ENCODE measurements at regions not wholly inside any gene's neighbourhood (a gene's known extent, or its start where the extent isn't known, plus 50 kb on each side); places are given as distances from the start of the nearest gene placed in this dataset.

GRCh38 chr4:24443200-24443599 lies 141.2 kb downstream of the DHX15 start:
- Histone ChIP-seq H3K4me1 (replicated peaks in 1 of 2) (no peaks in the 10 kb centered on the region), H3K27ac (no peak overlapping the region), H3K4me3 (no peak overlapping the region)
- no peak for ATAC-seq (replicated peaks in 6 of 8)
- in situ Hi-C loops (cut with MboI; ENCODE audit: low pct_unique_long_range_greater_than_20kb in 2 of 9, low sequenced_read_pairs in 9 of 9, unreplicated experiment in 9 of 9): loop anchor here in 1 of 9 experiments (25.0 kb wide), 1 partner anchor 756 kb away; no protein-coding TSS in a partner anchor
- 39 to 100% (median 90%) methylated on average over 1 to 4 of the region's 4 CpGs; no CpG with 5 or more reads in 1 of the 10 experiments for WGBS, 10 experiments

- 43 to 100% (median 85%) methylated on average over 1 to 2 of the region's 2 CpGs; no CpG with 5 or more reads in 2 of the 10 experiments for WGBS, 10 experiments
- Histone ChIP-seq H3K4me1 (replicated peaks in 1 of 2) (no peaks in the 10 kb centered on the region), H3K4me3 (no peak overlapping the region), H3K27ac (no peak overlapping the region)
- no peak for ATAC-seq (replicated peaks in 6 of 8)
- in situ Hi-C loops (cut with MboI; ENCODE audit: low pct_unique_long_range_greater_than_20kb in 2 of 9, low sequenced_read_pairs in 9 of 9, unreplicated experiment in 9 of 9): loop anchor here in 1 of 9 experiments (25.0 kb wide), 1 partner anchor 753 kb away; no protein-coding TSS in a partner anchor
These were observed 143.6 kb downstream of the DHX15 start for GRCh38 chr4:24440765-24441164.

DNA sequence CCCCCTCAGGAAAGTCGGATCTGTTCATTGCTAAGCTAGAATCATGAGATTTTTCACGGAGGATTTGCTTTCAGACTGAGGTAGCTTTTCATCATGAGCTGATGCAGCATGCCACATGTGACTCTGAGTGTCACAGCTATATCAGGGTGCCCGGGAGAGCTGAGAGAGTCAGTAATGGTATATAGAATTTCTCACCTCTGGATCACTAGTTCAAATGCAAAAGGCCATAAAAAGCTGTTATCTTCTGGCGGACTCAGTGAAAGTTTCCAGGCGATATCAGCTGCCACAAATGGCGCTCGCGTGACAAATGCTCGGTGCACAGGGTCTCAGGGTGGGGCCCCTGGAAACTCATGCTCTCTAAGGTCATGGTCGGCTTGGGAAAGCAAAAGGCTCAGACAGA lies 150.1 kb downstream of the DHX15 start:
- in situ Hi-C loops (cut with MboI; ENCODE audit: low pct_unique_long_range_greater_than_20kb in 2 of 9, low sequenced_read_pairs in 9 of 9, unreplicated experiment in 9 of 9): loop anchor here in 1 of 9 experiments (25.0 kb wide), 1 partner anchor 747 kb away; no protein-coding TSS in a partner anchor
- 0 to 95% (median 84%) methylated on average over 1 to 9 of the region's 10 CpGs; no CpG with 5 or more reads in 2 of the 10 experiments for WGBS, 10 experiments
- ATAC-seq (replicated peaks in 6 of 8): peak in 3 of 8 experiments; percentile 21 to 55 (median 40)
- Histone ChIP-seq H3K4me3 (no peak overlapping the region), H3K4me1 (replicated peaks in 1 of 2) (no peaks in the 10 kb centered on the region), H3K27ac (no peak overlapping the region)

GRCh38 chr4:24433515-24434214 lies 150.7 kb downstream of the DHX15 start:
- Histone ChIP-seq H3K4me3 (no peak overlapping the region), H3K27ac (no peak overlapping the region), H3K4me1 (replicated peaks in 1 of 2) (no peaks in the 10 kb centered on the region)
- in situ Hi-C loops (cut with MboI; ENCODE audit: low pct_unique_long_range_greater_than_20kb in 2 of 9, low sequenced_read_pairs in 9 of 9, unreplicated experiment in 9 of 9): loop anchor here in 1 of 9 experiments (25.0 kb wide), 1 partner anchor 746 kb away; no protein-coding TSS in a partner anchor
- ATAC-seq (replicated peaks in 6 of 8): no peak
- WGBS, 10 experiments: 13 to 89% (median 67%) methylated on average over 2 to 8 of the region's 8 CpGs

DNA sequence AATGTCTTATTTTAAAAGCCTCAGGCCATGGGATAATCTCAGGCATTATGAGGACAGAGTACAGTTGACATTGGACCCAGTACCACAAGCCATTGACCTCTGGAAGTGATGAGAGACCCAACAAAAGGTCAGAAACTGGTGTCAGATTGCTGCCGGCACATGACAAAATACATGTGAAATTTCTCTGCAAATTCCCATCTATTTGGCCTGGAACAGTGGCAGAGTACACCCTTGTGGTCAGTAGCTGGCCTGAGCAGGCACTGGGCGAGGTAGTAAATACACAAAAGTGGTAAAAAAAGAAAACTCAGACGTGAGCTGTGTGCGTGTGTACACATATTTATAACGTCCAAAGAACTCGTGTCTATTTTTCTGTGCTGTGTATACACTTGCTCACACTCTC lies 155.5 kb downstream of the DHX15 start:
- Histone ChIP-seq H3K4me3 (no peak overlapping the region), H3K4me1 (replicated peaks in 1 of 2) (peaks cover 0 to 9% of the 10 kb centered on the region in 2 donors), H3K27ac (no peak overlapping the region)
- in situ Hi-C loops (cut with MboI; ENCODE audit: low pct_unique_long_range_greater_than_20kb in 2 of 9, low sequenced_read_pairs in 9 of 9, unreplicated experiment in 9 of 9): loop anchor here in 1 of 9 experiments (25.0 kb wide), 1 partner anchor 742 kb away; no protein-coding TSS in a partner anchor
- peak in 2 of 8 experiments; percentile 17 to 48 for ATAC-seq (replicated peaks in 6 of 8)
- WGBS, 10 experiments: 17 to 100% (median 80%) methylated on average over 1 to 6 of the region's 6 CpGs; no CpG with 5 or more reads in 1 of the 10 experiments

- no peak for ATAC-seq (replicated peaks in 6 of 8)
- H3K4me1 ChIP-seq (replicated peaks in 1 of 2): peaks cover 0 to 9% of the 10 kb centered on the region in 2 donors
These were observed 157.8 kb downstream of the DHX15 start for GRCh38 chr4:24426557-24426956.

DNA sequence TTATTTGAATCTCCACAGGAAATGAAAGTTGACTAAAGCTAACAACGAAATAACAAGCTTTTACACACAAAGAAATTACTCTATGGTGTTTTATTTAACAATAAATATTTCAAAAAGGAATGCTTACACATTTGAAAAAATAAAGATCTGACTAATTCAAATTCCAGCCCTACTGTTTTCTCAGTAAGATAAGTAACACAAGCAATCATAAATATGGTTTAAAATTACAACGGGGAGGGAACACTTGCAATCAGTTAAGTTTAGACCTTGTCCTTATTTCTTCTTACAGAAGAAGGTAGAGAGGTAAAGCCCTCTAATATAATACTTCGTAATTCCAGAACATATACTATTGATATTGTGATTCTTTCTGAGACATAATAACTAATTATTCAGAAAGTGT lies 158.5 kb downstream of the DHX15 start:
- H3K4me3 ChIP-seq: no peak overlapping the region
- H3K4me1 ChIP-seq (replicated peaks in 1 of 2): peaks cover 0 to 9% of the 10 kb centered on the region in 2 donors
- no peak for ATAC-seq (replicated peaks in 6 of 8)
- WGBS, 10 experiments: 15 to 100% (median 79%) methylated on average over 1 to 3 of the region's 3 CpGs
- H3K27ac ChIP-seq: no peak overlapping the region
- in situ Hi-C loops (cut with MboI; ENCODE audit: low pct_unique_long_range_greater_than_20kb in 2 of 9, low sequenced_read_pairs in 9 of 9, unreplicated experiment in 9 of 9): loop anchor here in 1 of 9 experiments (25.0 kb wide), 1 partner anchor 739 kb away; no protein-coding TSS in a partner anchor

More at GRCh38 chr4:24426557-24426956, 157.8 kb downstream of the DHX15 start:
- WGBS, 10 experiments: 21 to 100% (median 87%) methylated on average over 2 to 5 of the region's 5 CpGs
- H3K4me3 ChIP-seq: no peak overlapping the region
- H3K27ac ChIP-seq: no peak overlapping the region
- in situ Hi-C loops (cut with MboI; ENCODE audit: low pct_unique_long_range_greater_than_20kb in 2 of 9, low sequenced_read_pairs in 9 of 9, unreplicated experiment in 9 of 9): loop anchor here in 1 of 9 experiments (25.0 kb wide), 1 partner anchor 739 kb away; no protein-coding TSS in a partner anchor

GRCh38 chr4:24423670-24424069 lies 160.7 kb downstream of the DHX15 start:
- no peak overlapping the region for H3K4me3 ChIP-seq
- peaks cover 0 to 9% of the 10 kb centered on the region in 2 donors for H3K4me1 ChIP-seq (replicated peaks in 1 of 2)
- 20 to 100% (median 88%) methylated on average over 1 to 3 of the region's 3 CpGs; no CpG with 5 or more reads in 4 of the 10 experiments for WGBS, 10 experiments
- H3K27ac ChIP-seq: no peak overlapping the region
- in situ Hi-C loops (cut with MboI; ENCODE audit: low pct_unique_long_range_greater_than_20kb in 2 of 9, low sequenced_read_pairs in 9 of 9, unreplicated experiment in 9 of 9): loop anchor here in 1 of 9 experiments (25.0 kb wide), 2 partner anchors 186 to 286 kb away; no protein-coding TSS in a partner anchor
- ATAC-seq (replicated peaks in 6 of 8): no peak

DNA sequence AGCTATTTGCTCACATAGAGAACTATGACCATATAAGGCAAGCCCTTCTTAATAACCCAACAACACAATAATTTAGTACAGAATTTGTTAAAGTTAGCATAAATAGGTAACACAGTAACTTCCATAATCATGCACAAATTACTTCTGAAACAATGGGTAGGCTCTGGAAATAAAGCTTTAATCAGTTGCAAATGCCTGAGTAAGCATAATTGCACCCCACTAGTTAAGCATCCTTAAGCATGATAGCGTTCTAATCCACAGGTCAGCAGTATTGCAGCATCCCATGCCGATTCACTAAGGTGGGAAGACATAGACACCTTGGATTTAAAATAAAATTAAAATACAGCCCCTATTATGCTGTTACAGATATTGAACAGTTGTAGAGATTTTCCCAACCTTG lies 161.7 kb downstream of the DHX15 start:
- Histone ChIP-seq H3K27ac (no peak overlapping the region), H3K4me1 (replicated peaks in 1 of 2) (peaks cover 0 to 9% of the 10 kb centered on the region in 2 donors), H3K4me3 (no peak overlapping the region)
- WGBS, 10 experiments: 17 to 100% (median 100%) methylated on average over 1 to 2 of the region's 2 CpGs; no CpG with 5 or more reads in 5 of the 10 experiments
- no peak for ATAC-seq (replicated peaks in 6 of 8)
- in situ Hi-C loops (cut with MboI; ENCODE audit: low pct_unique_long_range_greater_than_20kb in 2 of 9, low sequenced_read_pairs in 9 of 9, unreplicated experiment in 9 of 9): loop anchor here in 1 of 9 experiments (25.0 kb wide), 2 partner anchors 185 to 285 kb away; no protein-coding TSS in a partner anchor

DNA sequence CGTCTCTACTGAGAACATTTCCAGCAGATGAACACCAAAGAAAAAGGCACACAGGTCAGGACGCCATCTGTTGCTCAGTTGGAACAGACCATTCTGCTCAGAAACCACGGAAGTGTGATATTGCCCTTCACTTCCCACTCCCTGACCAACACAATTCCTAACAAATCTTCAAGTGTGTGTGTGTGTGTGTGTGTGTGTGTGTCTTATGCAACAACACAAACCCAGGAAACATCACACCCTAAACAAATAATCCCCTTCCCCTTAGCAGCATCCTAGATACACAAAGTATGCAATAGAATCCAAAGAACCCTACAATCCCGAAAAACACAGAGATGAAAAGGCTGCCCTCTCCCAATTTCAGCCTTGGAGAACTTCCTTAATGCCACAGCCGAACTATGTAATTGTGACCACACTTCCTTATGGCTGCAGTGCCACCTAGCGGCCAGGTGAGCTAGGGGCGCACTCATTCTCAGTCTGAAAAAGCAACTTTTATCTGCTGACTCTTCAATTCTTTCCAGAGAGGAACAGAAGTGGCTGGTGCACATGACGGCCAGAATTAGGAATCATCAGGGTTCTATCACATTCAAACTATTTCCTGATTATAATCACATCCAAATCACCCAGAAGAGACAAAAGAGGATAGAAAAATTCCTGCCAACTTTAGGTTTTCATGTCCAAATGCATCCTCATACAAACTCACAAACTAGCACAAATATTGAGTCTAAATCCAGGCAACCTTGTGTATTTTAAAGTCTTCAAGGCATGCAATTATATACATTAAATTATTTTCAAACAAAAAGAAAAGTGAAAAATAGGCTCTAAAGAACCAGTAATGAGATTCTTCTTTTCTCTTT lies 164.9 kb downstream of the DHX15 start:
- WGBS, 10 experiments: 1 to 44% (median 30%) methylated on average over 2 to 7 of the region's 8 CpGs
- ATAC-seq (replicated peaks in 6 of 8): peak in 7 of 8 experiments; percentile 48 to 99 (median 77)
- Histone ChIP-seq H3K4me3 (no peak overlapping the region), H3K27ac (no peak overlapping the region), H3K4me1 (replicated peaks in 1 of 2) (peaks cover 0 to 1% of the 10 kb centered on the region in 2 donors)
- in situ Hi-C loops (cut with MboI; ENCODE audit: low pct_unique_long_range_greater_than_20kb in 2 of 9, low sequenced_read_pairs in 9 of 9, unreplicated experiment in 9 of 9): loop anchor here in 1 of 9 experiments (25.0 kb wide), 2 partner anchors 182 to 282 kb away; no protein-coding TSS in a partner anchor

- Histone ChIP-seq H3K4me3 (no peak overlapping the region), H3K27ac (no peak overlapping the region), H3K4me1 (replicated peaks in 1 of 2) (no peaks in the 10 kb centered on the region)
- no peak for ATAC-seq (replicated peaks in 6 of 8)
- in situ Hi-C loops (cut with MboI; ENCODE audit: low pct_unique_long_range_greater_than_20kb in 2 of 9, low sequenced_read_pairs in 9 of 9, unreplicated experiment in 9 of 9): loop anchor here in 1 of 9 experiments (25.0 kb wide), 2 partner anchors 180 to 280 kb away; no protein-coding TSS in a partner anchor
These were observed 167.1 kb downstream of the DHX15 start for GRCh38 chr4:24417206-24417605.

DNA sequence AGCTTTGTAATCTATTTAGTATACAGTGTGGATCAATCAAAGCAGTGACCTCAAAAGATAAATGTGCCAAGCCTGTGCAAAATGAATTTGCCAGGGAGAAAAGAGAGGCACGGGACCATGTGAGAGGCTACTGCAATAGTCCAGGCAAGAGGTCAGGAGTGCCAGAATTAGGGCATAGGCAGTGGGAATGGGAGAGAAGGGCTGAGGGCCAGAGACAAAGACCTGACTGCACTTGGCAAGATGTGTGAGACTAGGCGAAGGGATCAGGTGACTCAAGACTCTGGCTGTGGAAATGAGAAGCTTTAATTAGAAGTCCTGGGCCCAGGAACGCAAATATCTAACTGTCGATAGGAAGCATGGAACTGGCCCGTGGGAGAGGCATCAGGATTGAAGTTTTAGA lies 168.1 kb downstream of the DHX15 start:
- Histone ChIP-seq H3K27ac (no peak overlapping the region), H3K4me3 (no peak overlapping the region), H3K4me1 (replicated peaks in 1 of 2) (no peaks in the 10 kb centered on the region)
- no peak for ATAC-seq (replicated peaks in 6 of 8)
- in situ Hi-C loops (cut with MboI; ENCODE audit: low pct_unique_long_range_greater_than_20kb in 2 of 9, low sequenced_read_pairs in 9 of 9, unreplicated experiment in 9 of 9): loop anchor here in 1 of 9 experiments (25.0 kb wide), 2 partner anchors 179 to 279 kb away; no protein-coding TSS in a partner anchor
- 80 to 100% (median 89%) methylated on average over 1 to 4 of the region's 5 CpGs; no CpG with 5 or more reads in 4 of the 10 experiments for WGBS, 10 experiments

All from motor neuron (in vitro differentiated cells).